ENCODE measurements at regions not wholly inside any gene's neighbourhood (a gene's known extent, or its start where the extent isn't known, plus 50 kb on each side); places are given as distances from the start of the nearest gene placed in this dataset.

DNA sequence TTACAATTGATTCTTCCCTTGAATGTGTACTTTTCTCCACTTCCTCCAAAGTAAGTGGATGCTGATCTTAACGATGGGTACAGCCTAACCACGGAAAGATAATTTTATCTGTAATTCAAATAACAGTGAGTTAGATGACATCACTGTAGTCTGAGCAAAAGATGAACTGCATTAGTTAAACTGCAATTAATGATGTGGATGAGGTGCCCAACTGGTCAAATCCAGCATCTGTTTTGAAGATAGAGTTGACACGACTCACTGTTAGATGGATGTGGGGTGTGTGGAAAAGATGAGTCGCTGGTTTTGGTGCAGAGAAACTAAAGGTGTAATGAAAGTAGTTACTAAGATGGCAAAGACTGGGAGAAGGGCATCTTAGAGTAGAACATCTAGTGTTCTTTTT lies 270.5 kb upstream of the MEIS1 start:
- Mint-ChIP-seq H3K36me3 (ENCODE audit: low read depth, unreplicated experiment) (no peaks in the 10 kb centered on the region), H3K27ac (ENCODE audit: unreplicated experiment) (no peak overlapping the region), H3K4me1 (ENCODE audit: low read depth, unreplicated experiment) (no peaks in the 10 kb centered on the region), H3K4me3 (ENCODE audit: unreplicated experiment) (no peak overlapping the region), H3K9me3 (ENCODE audit: unreplicated experiment) (no peaks in the 10 kb centered on the region), H3K27me3 (ENCODE audit: low read depth, unreplicated experiment) (no peaks in the 10 kb centered on the region)
- Histone ChIP-seq H4K20me1 (ENCODE audit: insufficient read depth, low read length) (no peaks in the 10 kb centered on the region), H3K36me3 (ENCODE audit: insufficient read depth, low read length) (no peaks in the 10 kb centered on the region), H3K27me3 (ENCODE audit: insufficient read depth, low read length) (no peaks in the 10 kb centered on the region), H3K4me2 (ENCODE audit: low read length) (no peak overlapping the region), H3K4me3 (ENCODE audit: insufficient read depth, low read depth, low read length) (no peak overlapping the region), H3K9me3 (ENCODE audit: insufficient read depth, low read depth, low read length) (no peaks in the 10 kb centered on the region), H2AFZ (ENCODE audit: low read depth, low read length) (no peak overlapping the region), H3K27ac (ENCODE audit: low read depth, low read length) (no peak overlapping the region), H3K79me2 (ENCODE audit: insufficient read depth, low read length) (no peaks in the 10 kb centered on the region), H3K4me1 (ENCODE audit: insufficient read depth, low read length) (no peaks in the 10 kb centered on the region), H3K9ac (ENCODE audit: low read length) (no peak overlapping the region)
- DNase-seq (ENCODE audit: low read depth) (no peak), FAIRE-seq (no peak)
- TF ChIP-seq, protein P1, sequence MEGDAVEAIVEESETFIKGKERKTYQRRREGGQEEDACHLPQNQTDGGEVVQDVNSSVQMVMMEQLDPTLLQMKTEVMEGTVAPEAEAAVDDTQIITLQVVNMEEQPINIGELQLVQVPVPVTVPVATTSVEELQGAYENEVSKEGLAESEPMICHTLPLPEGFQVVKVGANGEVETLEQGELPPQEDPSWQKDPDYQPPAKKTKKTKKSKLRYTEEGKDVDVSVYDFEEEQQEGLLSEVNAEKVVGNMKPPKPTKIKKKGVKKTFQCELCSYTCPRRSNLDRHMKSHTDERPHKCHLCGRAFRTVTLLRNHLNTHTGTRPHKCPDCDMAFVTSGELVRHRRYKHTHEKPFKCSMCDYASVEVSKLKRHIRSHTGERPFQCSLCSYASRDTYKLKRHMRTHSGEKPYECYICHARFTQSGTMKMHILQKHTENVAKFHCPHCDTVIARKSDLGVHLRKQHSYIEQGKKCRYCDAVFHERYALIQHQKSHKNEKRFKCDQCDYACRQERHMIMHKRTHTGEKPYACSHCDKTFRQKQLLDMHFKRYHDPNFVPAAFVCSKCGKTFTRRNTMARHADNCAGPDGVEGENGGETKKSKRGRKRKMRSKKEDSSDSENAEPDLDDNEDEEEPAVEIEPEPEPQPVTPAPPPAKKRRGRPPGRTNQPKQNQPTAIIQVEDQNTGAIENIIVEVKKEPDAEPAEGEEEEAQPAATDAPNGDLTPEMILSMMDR (IDR thresholded peaks at IDR 0.05; ENCODE audit: insufficient read depth, low read depth, low read length): no peak
- TF ChIP-seq EZH2 (IDR thresholded peaks at IDR 0.05; ENCODE audit: insufficient read depth, low read length): no peak

GRCh38 chr2:66156171-66156570 lies 278.8 kb upstream of the MEIS1 start:
- Mint-ChIP-seq H3K27ac (ENCODE audit: unreplicated experiment) (no peak overlapping the region), H3K27me3 (ENCODE audit: low read depth, unreplicated experiment) (no peaks in the 10 kb centered on the region), H3K4me3 (ENCODE audit: unreplicated experiment) (no peak overlapping the region), H3K4me1 (ENCODE audit: low read depth, unreplicated experiment) (no peaks in the 10 kb centered on the region), H3K9me3 (ENCODE audit: unreplicated experiment) (peaks cover 13% of the 10 kb centered on the region), H3K36me3 (ENCODE audit: low read depth, unreplicated experiment) (no peaks in the 10 kb centered on the region)
- FAIRE-seq: no peak
- Histone ChIP-seq H2AFZ (ENCODE audit: low read depth, low read length) (no peak overlapping the region), H3K4me1 (ENCODE audit: insufficient read depth, low read length) (no peaks in the 10 kb centered on the region), H4K20me1 (ENCODE audit: insufficient read depth, low read length) (no peaks in the 10 kb centered on the region), H3K4me2 (ENCODE audit: low read length) (no peak overlapping the region), H3K36me3 (ENCODE audit: insufficient read depth, low read length) (no peaks in the 10 kb centered on the region), H3K27me3 (ENCODE audit: insufficient read depth, low read length) (no peaks in the 10 kb centered on the region), H3K27ac (ENCODE audit: low read depth, low read length) (no peak overlapping the region), H3K79me2 (ENCODE audit: insufficient read depth, low read length) (no peaks in the 10 kb centered on the region), H3K9ac (ENCODE audit: low read length) (no peak overlapping the region), H3K9me3 (ENCODE audit: insufficient read depth, low read depth, low read length) (no peaks in the 10 kb centered on the region), H3K4me3 (ENCODE audit: insufficient read depth, low read depth, low read length) (no peak overlapping the region)
- DNase-seq (ENCODE audit: low read depth): no peak
- TF ChIP-seq, protein P1 (IDR thresholded peaks at IDR 0.05; ENCODE audit: insufficient read depth, low read depth, low read length): no peak
- TF ChIP-seq EZH2 (IDR thresholded peaks at IDR 0.05; ENCODE audit: insufficient read depth, low read length): no peak

DNA sequence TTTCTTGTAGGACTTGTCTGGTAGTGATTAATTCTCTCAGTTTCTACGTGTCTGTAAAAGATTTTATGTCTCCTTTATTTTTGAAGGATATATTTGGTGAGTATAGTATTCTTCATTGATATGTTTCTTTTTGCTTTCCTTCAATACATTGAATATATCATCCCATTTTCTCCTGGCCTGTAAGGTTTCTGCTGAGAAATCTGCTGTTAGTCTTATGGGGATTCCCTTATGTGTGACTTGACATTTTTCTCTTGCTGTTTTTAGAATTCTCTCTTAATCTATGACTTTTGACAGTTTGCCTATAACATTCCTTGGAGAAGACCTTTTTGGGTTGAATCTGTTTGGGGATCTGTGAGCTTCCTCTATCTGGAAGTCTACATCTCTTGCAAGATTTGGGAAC lies 281.0 kb upstream of the MEIS1 start:
- no peaks in the 10 kb centered on the region for H3K36me3 ChIP-seq (ENCODE audit: insufficient read depth, low read length)
- DNase-seq (ENCODE audit: low read depth) (no peak), FAIRE-seq (no peak)
- H3K27me3 Mint-ChIP-seq (ENCODE audit: low read depth, unreplicated experiment): no peaks in the 10 kb centered on the region
- peaks cover 13% of the 10 kb centered on the region for H3K9me3 Mint-ChIP-seq (ENCODE audit: unreplicated experiment)
- H3K27ac ChIP-seq (ENCODE audit: low read depth, low read length): no peak overlapping the region
- H3K36me3 Mint-ChIP-seq (ENCODE audit: low read depth, unreplicated experiment): no peaks in the 10 kb centered on the region
- H3K4me1 ChIP-seq (ENCODE audit: insufficient read depth, low read length): no peaks in the 10 kb centered on the region
- TF ChIP-seq, protein P1 (IDR thresholded peaks at IDR 0.05; ENCODE audit: insufficient read depth, low read depth, low read length): no peak
- TF ChIP-seq EZH2 (IDR thresholded peaks at IDR 0.05; ENCODE audit: insufficient read depth, low read length): no peak
- H3K79me2 ChIP-seq (ENCODE audit: insufficient read depth, low read length): no peaks in the 10 kb centered on the region
- no peaks in the 10 kb centered on the region for H4K20me1 ChIP-seq (ENCODE audit: insufficient read depth, low read length)
- H3K4me1 Mint-ChIP-seq (ENCODE audit: low read depth, unreplicated experiment): no peaks in the 10 kb centered on the region
- H3K9me3 ChIP-seq (ENCODE audit: insufficient read depth, low read depth, low read length): no peaks in the 10 kb centered on the region
- H3K4me3 ChIP-seq (ENCODE audit: insufficient read depth, low read depth, low read length): no peak overlapping the region
- no peak overlapping the region for H3K4me2 ChIP-seq (ENCODE audit: low read length)
- H3K4me3 Mint-ChIP-seq (ENCODE audit: unreplicated experiment): no peak overlapping the region
- no peak overlapping the region for H3K27ac Mint-ChIP-seq (ENCODE audit: unreplicated experiment)
- H3K27me3 ChIP-seq (ENCODE audit: insufficient read depth, low read length): no peaks in the 10 kb centered on the region
- no peak overlapping the region for H2AFZ ChIP-seq (ENCODE audit: low read depth, low read length)
- H3K9ac ChIP-seq (ENCODE audit: low read length): no peak overlapping the region
